HG02973 (cell line): ENCODE measurements at regions not wholly inside any gene's neighbourhood (a gene's known extent, or its start where the extent isn't known, plus 50 kb on each side); places are given as distances from the start of the nearest gene placed in this dataset.
"Not testable (repeated sequence)": the region's sequence is repeated elsewhere in the genome, so short reads cannot be mapped to it uniquely, and the experiment has no call there.

ENCODE experiments used
- ATAC-seq: cut with Tn5 transposase; IDR thresholded peaks from one replicate; pipeline ENCODE4 v1.9.1; 2021; ENCODE audit warnings: moderate library complexity; ENCODE audit not compliant: unreplicated experiment

DNA sequence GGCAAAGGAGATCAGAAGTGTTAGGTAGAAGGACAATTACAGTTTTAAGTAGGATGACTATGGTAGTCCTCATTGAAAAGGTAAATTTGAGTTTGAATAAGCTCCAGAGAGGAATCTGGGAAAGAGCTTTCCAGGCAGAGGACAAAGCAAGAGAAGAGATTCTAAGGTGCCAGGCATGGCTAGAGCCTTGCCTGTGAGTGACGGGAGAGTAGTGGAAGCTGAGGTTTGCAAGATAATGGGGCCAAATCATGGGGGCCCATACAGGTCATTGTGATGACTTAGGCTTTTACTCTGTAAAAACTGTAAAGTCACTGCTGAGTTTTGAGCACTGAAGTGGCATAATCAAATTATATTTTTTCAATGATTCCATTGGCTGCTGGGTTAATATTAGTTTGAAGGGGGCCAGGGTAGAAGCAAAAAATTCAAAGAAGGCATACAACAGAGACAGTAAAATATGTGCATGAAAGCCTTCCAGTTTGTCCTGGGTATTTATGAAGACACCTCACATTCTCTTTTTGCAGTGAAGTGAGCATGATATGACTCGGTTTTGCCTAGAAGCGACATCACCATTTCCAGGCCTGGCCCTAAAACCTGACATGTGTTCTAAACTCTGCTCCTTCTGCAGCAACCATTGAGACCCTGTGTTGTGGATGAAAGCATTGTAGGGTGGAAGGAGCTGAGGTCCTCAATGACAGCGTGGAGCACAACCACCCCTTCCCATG is 279.8 kb upstream of the TNC start:
- no peak for ATAC-seq

GRCh38 chr9:115398313-115398650 is 280.3 kb upstream of the TNC start:
- no peak for ATAC-seq

- ATAC-seq = no peak
Measured at GRCh38 chr9:115398996-115399395, 281.0 kb upstream of the TNC start.

DNA sequence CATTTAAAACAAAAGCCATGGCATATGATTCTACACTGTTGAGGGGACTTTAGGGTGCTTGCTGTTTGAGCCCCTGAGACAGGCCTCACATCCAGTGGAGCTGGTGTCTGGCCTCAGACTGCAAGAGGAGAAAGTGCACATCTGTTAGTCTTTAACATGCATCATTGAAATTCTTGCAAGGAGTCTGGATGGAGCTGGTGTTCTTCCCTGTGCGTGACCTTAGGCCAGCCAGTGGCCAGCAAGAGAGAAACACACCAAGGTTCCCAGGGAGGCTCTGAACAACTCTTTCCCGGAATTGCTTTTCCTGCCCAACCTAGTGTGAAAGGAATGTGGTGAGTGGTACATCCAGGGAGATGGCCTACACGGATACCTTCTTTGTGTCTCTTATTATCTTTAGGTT is 282.8 kb upstream of the TNC start:
- ATAC-seq = no peak

DNA sequence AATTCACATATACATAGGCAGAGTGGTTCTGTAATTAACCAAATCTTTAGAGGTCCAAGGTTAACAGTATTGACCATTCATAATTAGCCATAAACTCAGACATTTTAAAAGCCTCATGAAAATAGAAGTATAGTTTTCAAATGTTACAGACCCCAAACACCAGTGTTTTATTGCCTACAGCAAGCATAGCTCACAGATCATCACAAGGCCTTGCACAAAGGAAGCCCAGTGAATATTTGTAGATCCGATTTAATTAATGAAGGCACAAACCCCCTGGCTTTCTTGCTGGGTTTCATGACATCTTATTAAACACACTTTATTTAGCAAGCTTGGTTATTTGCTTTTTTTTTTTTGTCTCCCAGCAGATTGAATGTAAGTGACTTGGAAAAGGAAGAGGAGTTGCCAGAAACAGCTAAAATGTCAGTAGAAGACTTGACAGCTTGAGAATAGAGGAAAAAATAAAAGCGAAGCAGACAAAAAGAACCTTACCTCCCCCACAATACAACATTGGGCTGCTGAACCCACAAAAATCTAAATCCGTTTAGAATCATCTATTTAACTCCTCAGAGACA is 283.9 kb upstream of the TNC start:
- ATAC-seq = no peak

- no peak for ATAC-seq
Measured at GRCh38 chr9:115403753-115404152, 285.8 kb upstream of the TNC start.

- ATAC-seq = no peak
Measured at GRCh38 chr9:115404311-115404710, 286.4 kb upstream of the TNC start.

DNA sequence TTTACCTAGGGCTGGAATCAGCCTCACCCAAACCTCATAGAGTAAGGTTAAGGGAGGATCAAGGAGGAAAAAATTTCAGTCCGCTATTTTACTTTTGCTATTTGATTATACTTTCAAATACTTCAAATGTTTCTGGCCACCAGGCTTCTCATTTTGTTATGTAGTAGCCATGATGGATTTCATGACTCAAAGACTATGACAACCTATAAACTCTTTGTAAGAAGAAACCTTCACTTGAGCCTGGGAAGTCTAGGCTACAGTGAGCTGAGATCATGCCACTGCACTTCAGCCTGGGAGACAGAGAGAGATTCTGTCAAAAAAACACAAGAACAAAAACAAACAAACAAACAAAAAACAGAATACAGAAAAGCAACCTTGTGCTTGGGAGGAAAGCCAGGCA is 293.6 kb upstream of the TNC start:
- ATAC-seq = no peak

DNA sequence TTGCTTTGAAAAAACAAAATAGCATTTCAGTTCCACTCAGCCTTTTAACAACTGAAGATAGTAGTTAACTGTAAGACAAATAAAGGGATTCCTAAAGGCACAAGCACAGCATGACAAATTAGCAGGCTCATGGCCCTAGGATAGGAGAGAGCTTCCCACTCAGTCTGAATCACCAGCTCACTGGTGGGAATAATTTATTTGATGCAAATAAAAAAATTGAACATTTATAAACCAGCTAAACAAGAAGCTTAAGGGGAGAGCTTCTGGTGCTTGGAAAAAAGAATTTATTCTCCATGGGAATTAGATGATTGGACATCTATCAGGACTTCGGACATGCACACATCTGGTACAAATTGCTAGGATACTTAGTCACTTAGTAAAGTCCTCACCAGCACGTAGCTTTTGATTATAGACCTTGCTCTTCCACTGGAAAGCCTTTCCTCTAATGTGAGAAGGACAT is 294.1 kb upstream of the TNC start:
- no peak for ATAC-seq

GRCh38 chr9:115412656-115413055 is 294.7 kb upstream of the TNC start:
- no peak for ATAC-seq

DNA sequence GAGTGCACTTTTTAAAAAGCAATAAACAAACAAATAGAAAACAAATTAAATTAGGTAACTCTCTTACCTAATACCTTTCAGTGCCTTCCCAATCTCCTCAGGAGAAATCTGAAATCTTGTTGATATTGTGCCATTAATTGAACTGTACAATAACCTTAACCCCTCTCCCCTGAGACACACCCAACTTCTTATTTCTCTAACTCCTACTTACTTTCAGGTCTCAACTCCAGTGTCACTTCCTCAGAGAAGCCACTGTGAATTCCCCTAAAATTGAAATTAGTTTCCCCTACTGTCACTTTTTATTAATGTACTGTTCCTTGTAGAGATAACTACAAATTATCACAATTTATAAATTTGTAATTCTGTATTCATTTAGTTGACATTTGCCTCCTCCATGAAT is 295.3 kb upstream of the TNC start:
- ATAC-seq = peak; percentile 59

DNA sequence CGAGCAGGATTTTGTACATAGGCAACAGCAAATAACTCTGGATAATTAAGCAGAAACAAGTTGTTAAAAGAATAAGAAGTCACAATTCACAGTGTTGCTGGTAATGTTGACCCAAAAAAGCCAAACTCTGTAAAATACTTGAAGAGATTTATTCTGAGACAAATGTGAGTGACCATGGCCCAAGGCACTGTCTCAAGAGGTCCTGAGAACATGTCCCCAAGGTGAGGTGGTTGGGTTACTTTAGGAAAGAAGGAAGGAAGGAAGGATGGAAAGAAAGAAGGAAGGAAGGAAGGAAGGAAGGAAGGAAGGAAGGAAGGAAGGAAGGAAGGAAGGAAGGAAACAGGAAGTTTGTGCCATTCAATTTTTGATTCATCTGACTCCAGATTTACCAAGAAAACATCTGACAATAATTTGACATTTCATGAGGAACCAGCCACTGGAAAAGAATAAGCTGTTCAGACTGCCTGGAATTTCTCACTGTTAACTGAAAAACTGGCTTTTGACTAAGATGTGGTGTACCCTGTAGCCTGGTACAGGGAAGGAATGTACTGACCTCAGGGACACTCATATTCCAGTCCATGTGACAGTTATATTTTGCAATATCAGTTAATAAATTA is 295.9 kb upstream of the TNC start:
- no peak for ATAC-seq

GRCh38 chr9:115414561-115414960 is 296.6 kb upstream of the TNC start:
- ATAC-seq = no peak

- no peak for ATAC-seq
Measured at GRCh38 chr9:115415450-115415849, 297.5 kb upstream of the TNC start.

DNA sequence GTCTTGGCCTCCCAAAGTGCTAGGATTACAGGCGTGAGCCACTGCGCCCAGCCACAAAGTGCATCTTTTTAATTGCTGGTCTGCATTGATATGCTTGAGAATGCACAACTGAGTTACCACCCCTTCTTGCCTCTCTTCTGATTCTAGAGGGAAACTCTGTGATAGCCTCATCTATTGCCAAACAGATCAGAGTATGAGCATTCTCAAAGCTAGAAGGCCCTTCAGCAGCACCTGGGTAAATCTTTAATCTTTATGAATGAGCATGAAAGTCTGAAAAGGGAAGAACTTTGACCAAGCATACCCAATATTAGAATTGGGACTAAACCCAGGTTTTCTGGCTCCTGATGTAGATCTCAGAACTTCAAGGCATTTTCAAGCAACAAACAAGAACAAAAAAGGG is 298.3 kb upstream of the TNC start:
- ATAC-seq = peak; percentile 48

GRCh38 chr9:115418181-115418580 is 300.2 kb upstream of the TNC start:
- ATAC-seq = not testable (repeated sequence)

- ATAC-seq = no peak
Measured at GRCh38 chr9:115422932-115423440, 305.0 kb upstream of the TNC start.

- no peak for ATAC-seq
Measured at GRCh38 chr9:115423646-115424045, 305.7 kb upstream of the TNC start.

DNA sequence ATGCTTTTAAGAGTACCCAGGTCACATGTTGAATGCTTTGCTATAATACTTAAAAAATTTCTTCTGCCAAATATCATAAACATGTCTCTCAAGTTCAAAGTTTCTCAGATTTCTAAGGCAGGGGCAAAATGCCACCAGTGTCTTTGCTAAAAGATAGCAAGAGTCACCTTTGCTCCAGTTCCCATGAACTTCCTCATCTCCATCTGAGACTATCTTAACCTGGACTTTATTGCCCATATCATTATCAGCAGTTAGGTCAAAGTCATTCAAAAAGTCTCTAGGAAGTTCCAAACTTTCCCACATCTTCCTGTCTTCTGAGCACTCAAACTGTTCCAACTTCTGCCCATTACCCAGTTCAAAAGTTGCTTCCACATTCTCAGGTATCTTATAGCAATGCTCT is 307.6 kb upstream of the TNC start:
- no peak for ATAC-seq

DNA sequence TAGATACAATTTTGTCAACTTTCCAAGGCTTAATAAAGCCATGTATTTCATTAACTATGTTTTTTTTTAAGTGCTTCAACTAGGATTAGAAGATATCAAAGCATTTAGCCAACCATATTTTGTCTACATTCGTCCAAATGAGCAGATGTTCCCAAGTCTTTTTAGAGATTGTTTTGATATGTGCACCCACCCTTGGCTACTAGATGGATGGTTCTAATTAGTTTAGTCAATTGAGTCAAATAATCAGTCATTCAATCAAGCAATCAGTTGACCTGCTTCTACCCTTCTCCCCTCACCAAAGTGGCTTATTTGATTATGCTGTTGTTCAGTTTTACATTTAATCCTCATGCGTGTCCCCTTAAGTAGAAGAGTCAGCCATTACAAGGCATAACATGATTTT is 319.5 kb upstream of the TNC start:
- ATAC-seq = no peak

DNA sequence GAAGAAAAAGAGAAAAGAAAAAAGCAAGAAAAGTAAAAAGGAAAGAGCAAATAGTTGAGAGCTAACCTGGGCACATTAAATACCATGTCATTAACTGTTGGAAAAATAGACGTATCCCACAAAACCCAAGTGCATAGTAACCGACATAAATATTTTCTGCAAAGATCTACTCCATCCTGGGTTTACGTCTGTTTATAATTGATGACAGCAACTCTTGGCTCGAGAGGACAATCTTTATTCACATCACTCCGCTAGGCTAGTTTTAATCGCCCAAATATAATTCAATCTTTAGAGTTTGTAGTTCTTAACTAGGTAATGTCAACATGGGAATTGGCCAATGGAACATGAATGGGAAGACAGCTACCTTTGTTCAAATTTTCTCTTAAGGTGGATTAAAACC is 321.7 kb upstream of the TNC start:
- ATAC-seq = no peak

GRCh38 chr9:115442054-115442453 is 324.1 kb upstream of the TNC start:
- ATAC-seq = no peak
